ENCODE measurements at regions not wholly inside any gene's neighbourhood (a gene's known extent, or its start where the extent isn't known, plus 50 kb on each side); places are given as distances from the start of the nearest gene placed in this dataset.

DNA sequence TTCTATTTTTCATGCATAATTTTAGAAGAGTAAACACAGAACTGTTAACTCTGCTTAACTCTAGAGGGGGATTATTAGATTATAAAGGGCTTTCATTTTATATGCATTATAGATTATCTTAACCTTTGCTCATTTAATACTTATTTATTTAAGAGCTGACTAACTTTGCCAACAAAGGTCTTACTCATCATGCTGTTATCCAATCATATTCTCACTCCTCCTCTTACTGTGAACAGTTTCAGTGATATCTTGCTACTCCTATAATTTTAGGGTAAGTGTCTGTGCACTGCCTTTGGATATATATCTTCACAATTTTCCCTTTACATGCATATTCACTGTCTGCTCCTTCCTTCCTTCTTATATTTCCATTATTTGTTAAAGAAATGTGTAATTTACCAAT, 1814.9 kb downstream of the STIM2 start:
- TF ChIP-seq CTCF (IDR thresholded peaks at IDR 0.05), result no peak
- no peak for TF ChIP-seq POLR2A (IDR thresholded peaks at IDR 0.05)

Data from body of pancreas (tissue), 4 donors.